NCI-H774 (cell line): ENCODE measurements at regions not wholly inside any gene's neighbourhood (a gene's known extent, or its start where the extent isn't known, plus 50 kb on each side); places are given as distances from the start of the nearest gene placed in this dataset.

ENCODE experiments used
- DNase-seq: peaks from one replicate; lab custom pipeline; 2025; lab: John Stamatoyannopoulos, UW

DNA sequence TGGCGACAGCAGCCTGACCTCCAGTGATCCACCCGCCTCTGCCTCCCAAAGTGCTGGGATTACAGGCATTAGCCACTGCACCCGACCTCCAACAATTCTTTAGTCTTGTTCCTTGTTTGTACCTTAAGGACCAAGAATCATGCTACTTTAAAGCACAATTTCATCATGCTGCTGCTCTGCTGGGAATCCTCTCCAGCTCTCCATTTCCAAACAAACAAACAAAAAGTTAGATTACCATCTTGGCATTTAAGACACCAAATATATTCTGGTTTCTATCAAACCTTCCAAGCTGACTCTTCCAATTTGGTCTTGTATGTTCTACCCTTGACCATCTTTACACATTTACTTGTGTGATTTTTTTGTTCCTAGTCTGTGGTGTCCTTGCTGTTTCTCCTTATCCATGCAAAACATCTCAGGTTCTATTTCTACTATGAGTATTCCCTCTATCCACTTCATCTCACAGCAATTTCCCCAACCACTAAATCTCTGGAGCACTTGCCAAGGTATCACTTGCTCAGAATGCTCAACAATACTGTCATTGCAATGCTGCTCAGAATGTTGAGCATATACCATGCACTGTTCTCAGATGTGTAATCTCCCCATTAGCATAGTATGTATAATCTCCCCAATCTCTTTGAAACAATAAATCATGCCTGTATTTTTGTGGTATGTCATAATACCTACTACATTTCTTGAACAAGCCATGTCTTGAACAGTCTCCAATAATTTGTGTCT, 73.2 kb upstream of the GALNT5 start:
- no peak for DNase-seq

DNA sequence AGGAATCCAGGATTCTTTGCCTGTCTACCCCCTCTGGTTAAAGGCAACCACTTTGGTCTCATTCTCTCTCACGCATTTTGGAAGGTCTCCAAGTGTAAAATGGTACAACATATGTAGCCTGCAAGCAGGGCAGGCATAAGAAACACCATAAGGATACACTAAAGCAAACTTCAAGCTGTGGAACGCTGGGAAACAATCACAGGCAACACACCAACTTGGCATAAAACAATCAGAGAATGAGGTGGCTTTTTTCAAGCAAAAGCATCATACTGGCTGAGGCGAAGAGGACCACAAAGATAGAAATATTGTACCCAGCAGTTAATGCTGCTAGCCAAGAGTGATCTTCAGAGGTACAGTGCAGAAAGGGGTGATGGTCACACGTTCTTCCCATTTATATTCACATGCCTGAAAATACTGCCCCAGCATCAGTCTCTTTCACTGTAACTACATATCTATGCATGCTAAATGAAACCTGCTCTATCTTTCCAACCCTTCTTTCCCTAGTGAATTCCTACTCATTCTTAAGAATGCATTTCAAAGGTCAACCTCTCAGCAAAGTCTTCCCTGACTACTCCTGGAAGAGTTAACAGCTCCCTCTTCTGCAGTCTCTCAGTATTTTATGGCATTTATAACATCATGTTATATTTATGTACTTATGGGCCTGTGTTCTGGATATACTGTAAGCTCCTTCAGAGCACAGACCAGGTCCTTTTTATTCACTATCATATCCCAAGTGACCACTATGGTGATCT, 71.9 kb upstream of the GALNT5 start:
- no peak for DNase-seq

- DNase-seq = no peak
Observed at GRCh38 chr2:157190151-157190550, 67.4 kb upstream of the GALNT5 start.

DNA sequence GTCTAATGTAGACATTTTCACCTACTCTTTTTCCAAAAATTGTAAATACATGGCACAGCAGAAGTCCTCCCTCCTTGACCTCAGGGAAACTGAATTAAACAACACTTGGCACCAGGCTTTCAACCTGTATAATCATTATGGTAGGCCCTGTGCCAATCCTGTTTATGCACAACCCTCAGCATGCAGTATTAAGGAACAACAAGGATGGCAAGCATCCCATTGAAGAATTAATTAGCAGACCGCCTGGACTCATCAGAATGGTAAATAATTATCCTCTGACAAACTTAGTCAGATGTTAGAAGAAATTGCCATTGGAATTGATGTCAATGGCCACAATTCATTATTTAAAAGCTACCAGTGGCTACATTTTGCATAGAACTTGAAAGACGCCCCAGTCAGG, 66.3 kb upstream of the GALNT5 start:
- no peak for DNase-seq

GRCh38 chr2:157192445-157193423, 64.8 kb upstream of the GALNT5 start:
- no peak for DNase-seq

- no peak for DNase-seq
Observed at GRCh38 chr2:157193461-157193860, 64.0 kb upstream of the GALNT5 start.

DNA sequence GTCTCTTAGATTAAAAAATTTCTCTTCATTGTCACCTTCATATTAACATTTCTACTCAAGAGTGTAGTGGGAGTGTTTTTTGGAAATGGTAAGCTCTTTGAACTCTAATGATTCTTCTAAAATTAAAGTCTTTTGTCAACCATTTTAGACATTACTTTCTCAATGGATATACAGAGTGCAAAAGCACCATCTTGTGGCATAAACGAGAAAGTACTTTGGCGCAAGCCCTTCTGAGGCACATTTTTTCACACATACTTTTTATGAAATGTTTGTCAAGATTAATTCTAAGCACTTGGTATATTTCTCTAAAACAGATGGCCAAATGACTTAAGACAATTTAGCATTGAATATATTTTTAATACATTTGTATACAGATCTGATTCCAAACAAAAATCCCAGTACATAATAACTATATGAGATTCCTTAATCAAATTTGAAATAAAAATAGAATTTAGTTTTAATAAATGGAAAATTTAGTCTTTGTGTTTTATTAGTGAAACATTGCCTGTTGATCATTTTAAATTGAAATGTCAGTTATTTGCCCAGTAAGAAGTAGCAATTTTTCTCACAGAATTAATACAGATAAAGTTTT, 63.3 kb upstream of the GALNT5 start:
- peak; percentile 53 for DNase-seq

DNA sequence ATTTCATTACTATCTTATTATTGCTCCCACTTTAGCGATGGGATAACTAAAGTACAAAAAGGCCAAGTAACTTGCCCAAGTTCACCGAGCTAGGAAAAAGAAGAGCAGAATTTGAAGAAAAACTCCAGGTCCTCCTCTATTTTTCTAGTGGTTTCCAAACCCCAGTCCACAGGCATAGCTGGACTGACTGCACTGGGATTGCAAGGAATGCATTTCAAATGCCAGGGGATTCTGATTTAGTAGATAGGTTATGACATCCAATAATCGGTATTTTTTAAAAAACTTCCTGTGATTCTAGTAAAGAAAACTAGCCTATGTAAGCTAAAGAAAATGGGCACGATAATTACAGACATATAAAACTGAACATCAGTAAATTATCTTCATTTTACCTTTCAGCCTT, 62.7 kb upstream of the GALNT5 start:
- DNase-seq = no peak

DNA sequence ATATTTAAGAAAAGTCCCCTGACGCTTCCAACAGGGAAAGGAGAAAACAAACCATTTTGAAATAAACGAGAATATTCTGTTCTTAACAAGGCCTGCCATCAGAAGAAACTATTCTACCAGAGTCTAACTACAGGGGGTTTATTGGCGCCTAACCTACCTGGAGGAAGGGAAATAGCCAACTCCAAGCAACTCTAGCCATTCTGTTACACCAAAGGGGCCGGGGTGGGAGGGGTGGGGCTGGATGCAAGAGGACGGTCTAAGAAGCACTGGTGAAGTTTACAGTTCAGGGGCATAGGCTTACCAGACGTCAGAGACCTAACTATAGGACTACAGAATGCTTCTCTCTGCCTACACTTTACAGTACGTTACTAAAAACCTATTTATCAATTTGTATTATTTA, 60.5 kb upstream of the GALNT5 start:
- DNase-seq = no peak

DNA sequence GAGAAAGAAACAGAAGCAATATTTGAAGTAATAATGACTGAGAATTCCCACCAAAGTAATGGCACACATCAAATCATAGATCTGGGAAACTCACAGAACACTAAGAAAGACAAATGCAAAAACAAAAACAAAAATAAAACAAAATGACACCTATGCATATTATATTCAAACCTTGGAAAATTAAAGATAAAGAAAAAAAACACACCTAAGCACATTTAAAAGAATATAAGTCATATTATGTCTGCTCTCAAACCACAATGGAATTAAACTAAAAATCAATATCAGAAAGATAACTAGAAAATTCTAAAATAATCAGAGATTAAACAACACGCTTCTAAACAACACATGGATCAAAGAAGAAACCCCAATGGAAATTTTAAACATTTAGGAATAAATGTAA, 59.7 kb upstream of the GALNT5 start:
- DNase-seq = no peak

DNA sequence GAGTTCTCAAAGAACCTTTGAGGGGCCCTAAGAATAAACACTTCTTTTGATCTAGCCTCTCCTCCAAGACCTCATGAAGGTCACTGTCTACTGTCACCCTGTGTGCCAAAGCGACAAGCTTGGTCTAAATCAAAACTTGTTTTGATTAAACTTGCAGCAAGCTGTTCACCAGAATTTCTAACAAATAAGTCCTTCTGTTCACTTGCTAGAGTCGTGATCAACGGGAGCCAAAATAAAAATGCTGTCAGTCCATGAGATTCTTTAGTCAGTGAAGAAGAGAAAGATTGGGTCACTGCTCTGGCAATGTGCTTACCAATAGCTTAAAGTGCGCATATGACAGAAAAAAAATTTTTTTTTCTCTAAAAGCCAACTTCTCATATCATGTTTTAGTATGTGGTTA, 53.9 kb upstream of the GALNT5 start:
- no peak for DNase-seq

GRCh38 chr2:157204401-157204800, 53.1 kb upstream of the GALNT5 start:
- DNase-seq = no peak

DNA sequence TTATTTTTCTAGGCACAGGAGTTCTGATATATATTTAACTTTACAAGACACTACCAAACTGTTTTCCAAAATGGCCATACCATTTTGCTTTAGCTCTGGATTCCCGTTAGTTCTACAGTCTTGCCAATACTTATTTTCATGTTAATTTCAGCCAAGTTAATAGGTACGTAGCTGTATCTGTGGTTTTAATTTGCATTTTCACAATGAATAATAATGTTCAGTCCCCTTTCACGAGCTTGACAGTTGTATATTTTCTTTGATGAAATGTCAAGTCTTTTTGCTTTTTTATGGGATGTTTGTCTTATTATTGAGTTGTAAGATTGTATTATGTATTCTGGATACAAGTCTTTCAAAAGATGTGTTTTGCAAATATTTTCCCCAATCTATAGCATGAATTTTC, 50.6 kb upstream of the GALNT5 start:
- DNase-seq = no peak
